Activated naive CD8-positive, alpha-beta T cell treated with anti-CD3 and anti-CD28 coated beads, Interleukin-2, amount 50 U/mL, for 16 hours (primary cell): ENCODE measurements at regions not wholly inside any gene's neighbourhood (a gene's known extent, or its start where the extent isn't known, plus 50 kb on each side); places are given as distances from the start of the nearest gene placed in this dataset.
A peak's percentile ranks its signal among the peaks of the same experiment; 100 is the strongest.
"Not testable (repeated sequence)": the region's sequence is repeated elsewhere in the genome, so short reads cannot be mapped to it uniquely, and the experiment has no call there.

ENCODE experiments used
- DNase-seq: peaks from one replicate; pipeline ENCODE4 v3.0.0-alpha.2; 2020; ENCODE audit warnings: low read depth, low spot score

- DNase-seq, result no peak
Measured at GRCh38 chr1:181172082-181172481, 83.6 kb downstream of the IER5 start.

- no peak for DNase-seq
Measured at GRCh38 chr1:181173761-181174447, 85.4 kb downstream of the IER5 start.

GRCh38 chr1:181174861-181175260 is 86.4 kb downstream of the IER5 start:
- no peak for DNase-seq

GRCh38 chr1:181175356-181175910 is 86.9 kb downstream of the IER5 start:
- DNase-seq, result no peak

GRCh38 chr1:181175955-181176354 is 87.5 kb downstream of the IER5 start:
- no peak for DNase-seq

- no peak for DNase-seq
Measured at GRCh38 chr1:181178241-181178879, 89.9 kb downstream of the IER5 start.

GRCh38 chr1:181179279-181179986 is 90.9 kb downstream of the IER5 start:
- DNase-seq, result no peak

- DNase-seq, result no peak
Measured at GRCh38 chr1:181179987-181180365, 91.5 kb downstream of the IER5 start.

- no peak for DNase-seq
Measured at GRCh38 chr1:181180407-181181031, 92.0 kb downstream of the IER5 start.

- no peak for DNase-seq
Measured at GRCh38 chr1:181181792-181182585, 93.5 kb downstream of the IER5 start.

GRCh38 chr1:181184621-181185020 is 96.1 kb downstream of the IER5 start:
- no peak for DNase-seq

GRCh38 chr1:181185461-181185860 is 97.0 kb downstream of the IER5 start:
- DNase-seq, result no peak

- not testable (repeated sequence) for DNase-seq
Measured at GRCh38 chr1:181186133-181186532, 97.6 kb downstream of the IER5 start.

- DNase-seq, result no peak
Measured at GRCh38 chr1:181187337-181188126, 99.0 kb downstream of the IER5 start.

GRCh38 chr1:181189245-181189644 is 100.7 kb downstream of the IER5 start:
- DNase-seq, result no peak

- DNase-seq, result peak; percentile 47
Measured at GRCh38 chr1:181189691-181190363, 101.3 kb downstream of the IER5 start.

- DNase-seq, result no peak
Measured at GRCh38 chr1:181190364-181191035, 102.0 kb downstream of the IER5 start.

GRCh38 chr1:181191494-181192040 is 103.1 kb downstream of the IER5 start:
- DNase-seq, result no peak

GRCh38 chr1:181192316-181192715 is 103.8 kb downstream of the IER5 start:
- no peak for DNase-seq
